ENCODE measurements at regions not wholly inside any gene's neighbourhood (a gene's known extent, or its start where the extent isn't known, plus 50 kb on each side); places are given as distances from the start of the nearest gene placed in this dataset.

- Mint-ChIP-seq H3K27me3 (ENCODE audit: unreplicated experiment) (peaks cover 2% of the 10 kb centered on the region), H3K9me3 (ENCODE audit: unreplicated experiment) (peaks cover 4% of the 10 kb centered on the region), H3K4me3 (ENCODE audit: unreplicated experiment) (no peak overlapping the region), H3K4me1 (ENCODE audit: unreplicated experiment) (peaks cover 3% of the 10 kb centered on the region), H3K36me3 (ENCODE audit: low read depth, unreplicated experiment) (no peaks in the 10 kb centered on the region), H3K27ac (ENCODE audit: unreplicated experiment) (no peak overlapping the region)
- no peak for DNase-seq (ENCODE audit: low spot score)
- TF ChIP-seq CTCF (IDR thresholded peaks at IDR 0.05; ENCODE audit: unreplicated experiment) = no peak
These were observed 272.3 kb upstream of the RAG2 start for GRCh38 chr11:36870361-36870760.

GRCh38 chr11:36868380-36868779, 270.3 kb upstream of the RAG2 start:
- no peak for TF ChIP-seq CTCF (IDR thresholded peaks at IDR 0.05; ENCODE audit: unreplicated experiment)
- no peak for DNase-seq (ENCODE audit: low spot score)
- H3K9me3 Mint-ChIP-seq (ENCODE audit: unreplicated experiment) = peaks cover 4% of the 10 kb centered on the region
- no peak overlapping the region for H3K4me3 Mint-ChIP-seq (ENCODE audit: unreplicated experiment)
- no peak overlapping the region for H3K27ac Mint-ChIP-seq (ENCODE audit: unreplicated experiment)
- H3K27me3 Mint-ChIP-seq (ENCODE audit: unreplicated experiment) = peaks cover 1% of the 10 kb centered on the region
- H3K36me3 Mint-ChIP-seq (ENCODE audit: low read depth, unreplicated experiment) = no peaks in the 10 kb centered on the region
- H3K4me1 Mint-ChIP-seq (ENCODE audit: unreplicated experiment) = no peaks in the 10 kb centered on the region

GRCh38 chr11:36865846-36866245, 267.8 kb upstream of the RAG2 start:
- Mint-ChIP-seq H3K4me3 (ENCODE audit: unreplicated experiment) (no peak overlapping the region), H3K27ac (ENCODE audit: unreplicated experiment) (no peak overlapping the region), H3K36me3 (ENCODE audit: low read depth, unreplicated experiment) (no peaks in the 10 kb centered on the region), H3K4me1 (ENCODE audit: unreplicated experiment) (no peaks in the 10 kb centered on the region), H3K9me3 (ENCODE audit: unreplicated experiment) (peaks cover 4% of the 10 kb centered on the region), H3K27me3 (ENCODE audit: unreplicated experiment) (peaks cover 1% of the 10 kb centered on the region)
- no peak for TF ChIP-seq CTCF (IDR thresholded peaks at IDR 0.05; ENCODE audit: unreplicated experiment)
- DNase-seq (ENCODE audit: low spot score) = no peak

- Mint-ChIP-seq H3K4me3 (ENCODE audit: unreplicated experiment) (no peak overlapping the region), H3K27me3 (ENCODE audit: unreplicated experiment) (no peaks in the 10 kb centered on the region), H3K27ac (ENCODE audit: unreplicated experiment) (no peak overlapping the region), H3K4me1 (ENCODE audit: unreplicated experiment) (no peaks in the 10 kb centered on the region), H3K36me3 (ENCODE audit: low read depth, unreplicated experiment) (no peaks in the 10 kb centered on the region), H3K9me3 (ENCODE audit: unreplicated experiment) (peaks cover 7% of the 10 kb centered on the region)
- DNase-seq (ENCODE audit: low spot score) = no peak
- TF ChIP-seq CTCF (IDR thresholded peaks at IDR 0.05; ENCODE audit: unreplicated experiment) = no peak
These were observed 256.8 kb upstream of the RAG2 start for GRCh38 chr11:36854875-36855274.

- H3K27me3 Mint-ChIP-seq (ENCODE audit: unreplicated experiment) = no peaks in the 10 kb centered on the region
- no peak overlapping the region for H3K4me3 Mint-ChIP-seq (ENCODE audit: unreplicated experiment)
- H3K27ac Mint-ChIP-seq (ENCODE audit: unreplicated experiment) = no peak overlapping the region
- DNase-seq (ENCODE audit: low spot score) = no peak
- TF ChIP-seq CTCF (IDR thresholded peaks at IDR 0.05; ENCODE audit: unreplicated experiment) = no peak
- H3K9me3 Mint-ChIP-seq (ENCODE audit: unreplicated experiment) = no peaks in the 10 kb centered on the region
- no peaks in the 10 kb centered on the region for H3K4me1 Mint-ChIP-seq (ENCODE audit: unreplicated experiment)
- H3K36me3 Mint-ChIP-seq (ENCODE audit: low read depth, unreplicated experiment) = no peaks in the 10 kb centered on the region
These were observed 250.6 kb upstream of the RAG2 start for GRCh38 chr11:36848660-36849059.
